22Rv1 (cell line): ENCODE measurements at regions not wholly inside any gene's neighbourhood (a gene's known extent, or its start where the extent isn't known, plus 50 kb on each side); places are given as distances from the start of the nearest gene placed in this dataset.

Experiments
- ZFX ChIP-seq: fragments of 450-650 bp; IDR thresholded peaks from 2 replicates; pipeline ENCODE4 v1.6.1; 2017; ENCODE audit warnings: antibody characterized with exemption, borderline replicate concordance
- TF ChIP-seq, protein P1 (sequence below): fragments of 450-650 bp; IDR thresholded peaks from 2 replicates; pipeline ENCODE4 v1.5.1; 2017; ENCODE audit warnings: mild to moderate bottlenecking

DNA sequence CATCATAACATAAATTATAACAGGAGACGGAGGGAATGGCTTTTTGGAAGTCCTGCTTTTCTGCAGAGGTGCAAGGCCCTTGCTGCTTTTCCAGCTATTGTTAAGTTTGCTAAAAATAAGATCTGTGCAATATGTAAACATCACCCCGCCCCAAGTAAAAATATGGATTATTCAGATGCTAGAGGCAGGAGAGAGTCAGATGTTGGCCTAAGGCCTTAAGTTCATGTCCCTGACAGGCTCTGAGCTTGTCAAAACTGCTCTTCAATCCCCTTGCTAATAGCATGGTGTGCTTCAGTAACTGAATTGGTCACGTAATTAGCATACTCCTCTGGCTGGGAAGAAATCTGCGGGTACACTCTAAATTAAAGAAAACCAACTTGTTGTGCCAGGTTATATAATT, 147.5 kb downstream of the BMP2 start:
- TF ChIP-seq, protein P1, sequence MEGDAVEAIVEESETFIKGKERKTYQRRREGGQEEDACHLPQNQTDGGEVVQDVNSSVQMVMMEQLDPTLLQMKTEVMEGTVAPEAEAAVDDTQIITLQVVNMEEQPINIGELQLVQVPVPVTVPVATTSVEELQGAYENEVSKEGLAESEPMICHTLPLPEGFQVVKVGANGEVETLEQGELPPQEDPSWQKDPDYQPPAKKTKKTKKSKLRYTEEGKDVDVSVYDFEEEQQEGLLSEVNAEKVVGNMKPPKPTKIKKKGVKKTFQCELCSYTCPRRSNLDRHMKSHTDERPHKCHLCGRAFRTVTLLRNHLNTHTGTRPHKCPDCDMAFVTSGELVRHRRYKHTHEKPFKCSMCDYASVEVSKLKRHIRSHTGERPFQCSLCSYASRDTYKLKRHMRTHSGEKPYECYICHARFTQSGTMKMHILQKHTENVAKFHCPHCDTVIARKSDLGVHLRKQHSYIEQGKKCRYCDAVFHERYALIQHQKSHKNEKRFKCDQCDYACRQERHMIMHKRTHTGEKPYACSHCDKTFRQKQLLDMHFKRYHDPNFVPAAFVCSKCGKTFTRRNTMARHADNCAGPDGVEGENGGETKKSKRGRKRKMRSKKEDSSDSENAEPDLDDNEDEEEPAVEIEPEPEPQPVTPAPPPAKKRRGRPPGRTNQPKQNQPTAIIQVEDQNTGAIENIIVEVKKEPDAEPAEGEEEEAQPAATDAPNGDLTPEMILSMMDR: no peak
- no peak for TF ChIP-seq ZFX
